ENCODE measurements at regions not wholly inside any gene's neighbourhood (a gene's known extent, or its start where the extent isn't known, plus 50 kb on each side); places are given as distances from the start of the nearest gene placed in this dataset.

DNA sequence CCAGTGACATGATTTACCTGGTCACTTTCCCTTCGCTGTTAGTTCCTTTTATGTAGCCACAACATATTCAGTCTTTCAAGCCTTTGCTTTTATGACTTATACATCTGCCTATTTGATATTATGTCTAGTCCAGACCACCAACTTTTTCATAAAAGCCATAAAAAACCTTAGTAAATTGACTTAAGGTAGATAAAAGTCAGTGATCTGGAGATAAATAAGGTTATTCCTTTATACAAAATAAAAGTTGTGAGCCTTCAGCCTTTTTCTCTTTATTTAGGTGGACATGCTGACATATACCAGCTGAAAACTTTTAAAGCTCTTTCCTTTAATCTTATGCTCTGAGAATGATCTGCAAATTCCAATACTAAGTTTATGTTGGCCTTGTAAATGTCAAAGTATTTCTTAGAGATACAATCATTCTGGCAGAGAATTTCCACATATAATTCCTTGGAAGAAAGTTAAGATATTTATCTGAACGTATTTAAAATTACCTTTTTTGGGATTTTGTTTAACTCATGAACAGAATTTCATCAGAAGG is 690.4 kb upstream of the CHORDC1 start:
- no peak overlapping the region for H3K4me3 ChIP-seq (ENCODE audit: low read depth, low read length)
- TF ChIP-seq CTCF (conservative IDR thresholded peaks at IDR 0.05; ENCODE audit: low read depth, low read length), result no peak
- no peak for DNase-seq (ENCODE audit: low read depth)

DNA sequence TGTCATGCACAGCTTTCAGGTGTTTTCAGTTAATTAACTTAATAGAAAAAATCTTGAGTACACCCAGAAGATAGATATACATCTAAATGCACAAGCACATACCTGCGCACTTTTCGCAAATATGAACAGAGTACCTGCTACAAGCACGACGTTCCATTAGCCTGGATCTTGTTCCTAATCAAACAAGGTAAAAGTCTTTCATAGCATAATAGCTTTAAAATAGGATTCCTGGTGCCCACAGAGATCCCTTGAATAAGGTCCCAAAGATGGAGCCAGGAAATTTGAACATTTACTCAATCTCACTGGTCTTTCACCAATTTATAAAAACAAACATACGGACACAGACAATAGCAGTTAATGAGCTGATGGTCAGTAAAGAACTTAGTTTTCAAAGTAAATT is 689.8 kb upstream of the CHORDC1 start:
- DNase-seq (ENCODE audit: low read depth), result no peak
- no peak overlapping the region for H3K4me3 ChIP-seq (ENCODE audit: low read depth, low read length)
- no peak for TF ChIP-seq CTCF (conservative IDR thresholded peaks at IDR 0.05; ENCODE audit: low read depth, low read length)

- no peak overlapping the region for H3K4me3 ChIP-seq (ENCODE audit: low read depth, low read length)
- no peak for DNase-seq (ENCODE audit: low read depth)
- TF ChIP-seq CTCF (conservative IDR thresholded peaks at IDR 0.05; ENCODE audit: low read depth, low read length), result no peak
Observed at GRCh38 chr11:90911192-90911591, 688.3 kb upstream of the CHORDC1 start.

DNA sequence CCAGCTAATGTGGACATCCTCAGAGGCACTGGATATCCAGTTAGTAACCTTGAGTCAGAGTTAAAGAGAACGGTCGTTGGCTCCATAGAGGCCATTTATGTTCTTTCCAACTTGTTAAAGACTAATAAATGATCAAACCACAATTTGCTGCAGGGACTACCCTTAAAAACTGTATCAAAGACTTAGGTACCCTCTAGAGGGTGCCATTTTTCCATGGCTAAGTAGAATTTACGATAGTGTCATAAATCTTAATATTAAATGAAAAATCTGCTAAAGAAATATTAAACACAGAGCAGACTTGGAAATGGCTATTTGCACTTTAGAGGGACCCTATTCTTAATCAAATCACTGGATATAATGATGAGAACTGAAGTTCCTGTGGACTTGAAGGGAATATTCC is 685.2 kb upstream of the CHORDC1 start:
- TF ChIP-seq CTCF (conservative IDR thresholded peaks at IDR 0.05; ENCODE audit: low read depth, low read length), result no peak
- DNase-seq (ENCODE audit: low read depth), result peak; percentile 34

DNA sequence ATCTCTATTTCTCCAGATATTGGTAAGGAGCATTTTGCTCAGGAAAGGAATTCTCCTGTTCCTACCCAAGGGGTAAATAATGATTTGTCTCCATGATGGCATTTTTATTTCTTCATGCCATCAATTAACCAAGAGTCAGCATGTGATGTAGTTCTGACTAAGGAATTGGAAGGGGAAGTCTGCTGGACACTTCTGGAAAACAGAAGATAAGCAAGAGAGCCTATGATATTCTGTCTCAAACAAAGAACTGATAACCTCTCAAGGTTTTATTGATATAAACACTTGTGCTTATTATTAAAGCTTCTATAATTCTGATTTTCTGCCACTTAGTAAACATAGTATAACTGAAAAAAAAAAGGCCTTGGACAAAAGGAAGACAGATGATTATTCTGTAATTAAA is 673.0 kb upstream of the CHORDC1 start:
- TF ChIP-seq CTCF (conservative IDR thresholded peaks at IDR 0.05; ENCODE audit: low read depth, low read length), result no peak

More for the DNA sequence above, 685.2 kb upstream of the CHORDC1 start:
- H3K4me3 ChIP-seq (ENCODE audit: low read depth, low read length), result no peak overlapping the region

GRCh38 chr11:90890347-90890746 is 667.5 kb upstream of the CHORDC1 start:
- no peak for DNase-seq (ENCODE audit: low read depth)
- TF ChIP-seq CTCF (conservative IDR thresholded peaks at IDR 0.05; ENCODE audit: low read depth, low read length), result no peak
- H3K4me3 ChIP-seq (ENCODE audit: low read depth, low read length), result no peak overlapping the region

More for the DNA sequence above, 673.0 kb upstream of the CHORDC1 start:
- DNase-seq (ENCODE audit: low read depth), result no peak
- H3K4me3 ChIP-seq (ENCODE audit: low read depth, low read length), result no peak overlapping the region

DNA sequence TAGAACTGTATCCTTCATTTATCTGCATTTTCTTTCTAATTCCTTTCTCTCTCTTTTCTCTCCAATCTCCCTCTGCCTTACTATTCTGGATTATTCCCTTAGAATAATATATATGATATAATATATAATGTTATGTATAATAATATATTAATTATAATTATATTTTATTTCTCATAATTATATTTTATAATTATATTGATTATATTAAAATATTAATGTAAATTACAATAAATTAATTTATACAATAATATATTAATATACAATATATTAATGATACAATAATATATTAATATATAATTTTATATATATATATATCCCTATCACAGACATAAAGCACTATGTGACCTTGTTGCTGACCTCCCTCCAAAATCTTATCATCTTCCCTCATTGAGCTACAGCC is 661.3 kb upstream of the CHORDC1 start:
- DNase-seq (ENCODE audit: low read depth), result no peak
- no peak overlapping the region for H3K4me3 ChIP-seq (ENCODE audit: low read depth, low read length)
- TF ChIP-seq CTCF (conservative IDR thresholded peaks at IDR 0.05; ENCODE audit: low read depth, low read length), result no peak
